Calu3 (cell line): ENCODE measurements at regions not wholly inside any gene's neighbourhood (a gene's known extent, or its start where the extent isn't known, plus 50 kb on each side); places are given as distances from the start of the nearest gene placed in this dataset.

ENCODE experiments used
- BruUV-seq: library from RNA; stranded (reverse); fragments of 400-500 nt; replicated peaks from 2 replicates; lab custom pipeline; 2021; lab: Mats Ljungman, UMichigan
- CTCF ChIA-PET: fragments of 300-600 bp; sonication (Branson Sonifier 250); formaldehyde crosslinking; loops from one replicate; lab custom pipeline; 2022; ENCODE audit warnings: antibody characterized with exemption; lab: Charles Lee
- DNase-seq: peaks from one replicate; pipeline ENCODE4 v3.0.0; 2022
- H3K27ac Mint-ChIP-seq: one replicate; pipeline ENCODE4 v1.8.0; 2022; ENCODE audit warnings: mixed read lengths; ENCODE audit not compliant: unreplicated experiment
- H3K27me3 Mint-ChIP-seq: one replicate; pipeline ENCODE4 v1.8.0; 2022; ENCODE audit warnings: mixed read lengths; ENCODE audit not compliant: unreplicated experiment
- H3K36me3 Mint-ChIP-seq: one replicate; pipeline ENCODE4 v1.8.0; 2022; ENCODE audit warnings: mild to moderate bottlenecking, moderate library complexity, mixed read lengths; ENCODE audit not compliant: insufficient read depth, unreplicated experiment
- H3K4me1 Mint-ChIP-seq: one replicate; pipeline ENCODE4 v1.8.0; 2022; ENCODE audit warnings: mild to moderate bottlenecking, low read depth, mixed read lengths; ENCODE audit not compliant: unreplicated experiment
- H3K4me3 Mint-ChIP-seq: one replicate; pipeline ENCODE4 v1.8.0; 2022; ENCODE audit warnings: mild to moderate bottlenecking, low read depth, moderate library complexity, mixed read lengths; ENCODE audit not compliant: unreplicated experiment
- H3K9me3 Mint-ChIP-seq: one replicate; pipeline ENCODE4 v1.8.0; 2022; ENCODE audit warnings: low read depth, mixed read lengths; ENCODE audit not compliant: unreplicated experiment
- CTCF ChIP-seq: fragments of 200-600 bp; IDR thresholded peaks from one replicate; pipeline ENCODE4 v1.8.0; 2022; ENCODE audit warnings: antibody characterized with exemption; ENCODE audit not compliant: unreplicated experiment
- intact Hi-C: fragments of 100-400 bp; cut with micrococcal nuclease; formaldehyde crosslinking; loops from one replicate; pipeline ENCODE4 v1.10.0; 2022; ENCODE audit not compliant: unreplicated experiment

- Mint-ChIP-seq H3K9me3 (no peaks in the 10 kb centered on the region), H3K4me1 (no peaks in the 10 kb centered on the region), H3K36me3 (no peaks in the 10 kb centered on the region), H3K27ac (no peak overlapping the region), H3K4me3 (no peak overlapping the region), H3K27me3 (no peaks in the 10 kb centered on the region)
- intact Hi-C loops: no loop called here
- CTCF ChIA-PET: no interaction called here
- no peak for DNase-seq
- BruUV-seq: no TSS peak
- no peak for TF ChIP-seq CTCF
Observed at GRCh38 chr1:116306102-116306501, 66.9 kb upstream of the ATP1A1 start.

DNA sequence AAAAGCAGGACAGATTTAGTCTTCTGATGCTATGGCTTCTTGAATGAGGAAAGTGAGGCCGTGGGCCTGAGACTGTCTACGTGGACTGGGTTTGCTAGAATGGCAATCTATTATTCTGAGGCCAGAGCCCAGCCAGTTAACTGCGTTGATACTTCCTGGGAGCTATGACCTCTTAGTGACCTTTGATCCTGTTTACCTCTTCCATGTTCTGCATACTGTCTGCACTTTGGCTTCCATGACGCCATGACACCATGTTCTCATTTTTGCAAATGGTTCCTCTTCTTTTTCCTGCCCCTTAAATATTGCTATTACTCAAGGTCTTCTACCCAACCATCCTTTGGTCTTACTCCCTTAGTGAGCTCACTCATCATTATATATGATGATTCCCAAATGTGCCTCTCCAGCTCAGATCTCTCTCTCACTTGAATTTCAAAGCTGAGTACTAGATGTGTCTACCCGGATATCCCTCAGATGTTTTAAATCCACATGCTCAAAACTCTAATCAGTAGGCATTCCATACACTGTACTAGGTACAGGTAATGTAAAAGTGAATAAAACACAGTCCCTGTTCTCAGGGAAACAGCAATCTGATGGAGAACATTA is 66.1 kb upstream of the ATP1A1 start:
- DNase-seq: no peak
- no peak overlapping the region for H3K4me3 Mint-ChIP-seq
- no TSS peak for BruUV-seq
- CTCF ChIA-PET: no interaction called here
- no peaks in the 10 kb centered on the region for H3K36me3 Mint-ChIP-seq
- no peaks in the 10 kb centered on the region for H3K27me3 Mint-ChIP-seq
- H3K4me1 Mint-ChIP-seq: no peaks in the 10 kb centered on the region
- no peak for TF ChIP-seq CTCF
- no peak overlapping the region for H3K27ac Mint-ChIP-seq
- intact Hi-C loops: no loop called here
- no peaks in the 10 kb centered on the region for H3K9me3 Mint-ChIP-seq

GRCh38 chr1:116308276-116308675 is 64.8 kb upstream of the ATP1A1 start:
- H3K27ac Mint-ChIP-seq: no peak overlapping the region
- intact Hi-C loops: no loop called here
- no peak overlapping the region for H3K4me3 Mint-ChIP-seq
- H3K36me3 Mint-ChIP-seq: no peaks in the 10 kb centered on the region
- DNase-seq: no peak
- no peak for TF ChIP-seq CTCF
- BruUV-seq: no TSS peak
- no peaks in the 10 kb centered on the region for H3K27me3 Mint-ChIP-seq
- CTCF ChIA-PET: no interaction called here
- H3K9me3 Mint-ChIP-seq: no peaks in the 10 kb centered on the region
- peaks cover 9% of the 10 kb centered on the region for H3K4me1 Mint-ChIP-seq

GRCh38 chr1:116309090-116309870 is 63.8 kb upstream of the ATP1A1 start:
- H3K36me3 Mint-ChIP-seq: no peaks in the 10 kb centered on the region
- no peak overlapping the region for H3K27ac Mint-ChIP-seq
- no peak overlapping the region for H3K4me3 Mint-ChIP-seq
- BruUV-seq: no TSS peak
- TF ChIP-seq CTCF: no peak
- no peaks in the 10 kb centered on the region for H3K27me3 Mint-ChIP-seq
- no peak for DNase-seq
- CTCF ChIA-PET: no interaction called here
- intact Hi-C loops: no loop called here
- H3K9me3 Mint-ChIP-seq: no peaks in the 10 kb centered on the region
- peaks cover 9% of the 10 kb centered on the region for H3K4me1 Mint-ChIP-seq
